ENCODE measurements at regions not wholly inside any gene's neighbourhood (a gene's known extent, or its start where the extent isn't known, plus 50 kb on each side); places are given as distances from the start of the nearest gene placed in this dataset.

- intact Hi-C loops (cut with micrococcal nuclease) (no loop called here), dilution Hi-C loops (cut with MboI; ENCODE audit: extremely low pct_ligation_motif_present, low sequenced_read_pairs) (no loop called here)
- no peaks in the 10 kb centered on the region for H3K4me1 ChIP-seq (ENCODE audit: control insufficient read depth, extremely low read depth, insufficient read depth, low read length)
- FAIRE-seq (no peak), DNase-seq (ENCODE audit: low read depth, low spot score) (no peak)
- H3K9ac ChIP-seq (replicated peaks; ENCODE audit: extremely low read depth, insufficient read depth, low read length), result no peak overlapping the region
- no peak overlapping the region for H3K4me3 ChIP-seq (replicated peaks in 1 of 3; ENCODE audit: insufficient read depth in 1 of 3, low read depth in 1 of 3, low read length in 3 of 3)
- no peaks in the 10 kb centered on the region for H3K9me1 ChIP-seq (replicated peaks; ENCODE audit: control insufficient read depth, extremely low read depth, insufficient read depth, low read length)
- CTCF ChIA-PET, result no interaction called here
- POLR2A ChIA-PET, result interaction anchor here (0.5 kb wide), 1 partner anchor 135 kb away, joined by 3 read pairs; no protein-coding TSS in a partner anchor
- H3K9me3 ChIP-seq (replicated peaks; ENCODE audit: control insufficient read depth, insufficient read depth, low read length), result no peaks in the 10 kb centered on the region
- no peaks in the 10 kb centered on the region for H3K36me3 ChIP-seq (ENCODE audit: control insufficient read depth in 2 of 2, extremely low read depth in 1 of 2, insufficient read depth in 2 of 2, low read length in 2 of 2)
- no peaks in the 10 kb centered on the region for H4K20me1 ChIP-seq (replicated peaks; ENCODE audit: control insufficient read depth, extremely low read depth, insufficient read depth, low read length)
- H3K27ac ChIP-seq (ENCODE audit: insufficient read depth, low read depth, low read length), result no peak overlapping the region
- no peak for TF ChIP-seq MYC (IDR thresholded peaks at IDR 0.05; ENCODE audit: low read depth, low read length)
- no peak for TF ChIP-seq MAX (IDR thresholded peaks at IDR 0.05; ENCODE audit: insufficient read depth, insufficient read length)
- no peak for TF ChIP-seq CTCF (IDR thresholded peaks at IDR 0.05; ENCODE audit: extremely low read depth in 1 of 2, insufficient read depth in 1 of 2, low read depth in 1 of 2, low read length in 2 of 2)
- TF ChIP-seq JUN (IDR thresholded peaks at IDR 0.05; ENCODE audit: borderline replicate concordance, insufficient read depth, insufficient read length, low read depth), result no peak
- no peak for TF ChIP-seq POLR2AphosphoS5 (IDR thresholded peaks at IDR 0.05; ENCODE audit: insufficient read depth, low read depth, low read length)
- TF ChIP-seq FOS (IDR thresholded peaks at IDR 0.05; ENCODE audit: borderline replicate concordance, insufficient read depth, low read length), result no peak
- no peak for TF ChIP-seq GATA2 (IDR thresholded peaks at IDR 0.05; ENCODE audit: insufficient read depth, insufficient read length, low read depth, low read length)
- no peaks in the 10 kb centered on the region for H3K27me3 ChIP-seq (ENCODE audit: control insufficient read depth in 2 of 2, insufficient read depth in 2 of 2, low read length in 2 of 2)
- no peak overlapping the region for H2AFZ ChIP-seq (ENCODE audit: low read depth, low read length)
- no TSS peak for BruUV-seq (replicated peaks)
- H3K4me2 ChIP-seq (ENCODE audit: insufficient read depth, low read length), result no peak overlapping the region
- no peaks in the 10 kb centered on the region for H3K79me2 ChIP-seq (ENCODE audit: control insufficient read depth, insufficient read depth, low read length)
Measured at GRCh38 chr16:9343276-9343675, 251.8 kb downstream of the HAPSTR1 start.
